ENCODE measurements at regions not wholly inside any gene's neighbourhood (a gene's known extent, or its start where the extent isn't known, plus 50 kb on each side); places are given as distances from the start of the nearest gene placed in this dataset.

GRCh38 chr5:89071101-89071940 is 188.3 kb upstream of the MEF2C start:
- TF ChIP-seq, protein P1, sequence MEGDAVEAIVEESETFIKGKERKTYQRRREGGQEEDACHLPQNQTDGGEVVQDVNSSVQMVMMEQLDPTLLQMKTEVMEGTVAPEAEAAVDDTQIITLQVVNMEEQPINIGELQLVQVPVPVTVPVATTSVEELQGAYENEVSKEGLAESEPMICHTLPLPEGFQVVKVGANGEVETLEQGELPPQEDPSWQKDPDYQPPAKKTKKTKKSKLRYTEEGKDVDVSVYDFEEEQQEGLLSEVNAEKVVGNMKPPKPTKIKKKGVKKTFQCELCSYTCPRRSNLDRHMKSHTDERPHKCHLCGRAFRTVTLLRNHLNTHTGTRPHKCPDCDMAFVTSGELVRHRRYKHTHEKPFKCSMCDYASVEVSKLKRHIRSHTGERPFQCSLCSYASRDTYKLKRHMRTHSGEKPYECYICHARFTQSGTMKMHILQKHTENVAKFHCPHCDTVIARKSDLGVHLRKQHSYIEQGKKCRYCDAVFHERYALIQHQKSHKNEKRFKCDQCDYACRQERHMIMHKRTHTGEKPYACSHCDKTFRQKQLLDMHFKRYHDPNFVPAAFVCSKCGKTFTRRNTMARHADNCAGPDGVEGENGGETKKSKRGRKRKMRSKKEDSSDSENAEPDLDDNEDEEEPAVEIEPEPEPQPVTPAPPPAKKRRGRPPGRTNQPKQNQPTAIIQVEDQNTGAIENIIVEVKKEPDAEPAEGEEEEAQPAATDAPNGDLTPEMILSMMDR (conservative IDR thresholded peaks at IDR 0.05; ENCODE audit: low read depth, low read length) = no peak
- H3K4me3 ChIP-seq (ENCODE audit: low read depth, low read length) = no peak overlapping the region
- DNase-seq (ENCODE audit: low read depth) = no peak

- no peak overlapping the region for H3K4me3 ChIP-seq (ENCODE audit: low read depth, low read length)
- TF ChIP-seq, protein P1 (conservative IDR thresholded peaks at IDR 0.05; ENCODE audit: low read depth, low read length) = no peak
- DNase-seq (ENCODE audit: low read depth) = no peak
Measured at GRCh38 chr5:89069591-89069990, 186.6 kb upstream of the MEF2C start.

GRCh38 chr5:89067362-89067761 is 184.4 kb upstream of the MEF2C start:
- TF ChIP-seq, protein P1 (conservative IDR thresholded peaks at IDR 0.05; ENCODE audit: low read depth, low read length) = no peak
- no peak for DNase-seq (ENCODE audit: low read depth)
- no peak overlapping the region for H3K4me3 ChIP-seq (ENCODE audit: low read depth, low read length)

- TF ChIP-seq, protein P1 (conservative IDR thresholded peaks at IDR 0.05; ENCODE audit: low read depth, low read length) = no peak
- no peak overlapping the region for H3K4me3 ChIP-seq (ENCODE audit: low read depth, low read length)
- no peak for DNase-seq (ENCODE audit: low read depth)
Measured at GRCh38 chr5:89065919-89066318, 182.9 kb upstream of the MEF2C start.

- TF ChIP-seq, protein P1 (conservative IDR thresholded peaks at IDR 0.05; ENCODE audit: low read depth, low read length) = no peak
- H3K4me3 ChIP-seq (ENCODE audit: low read depth, low read length) = no peak overlapping the region
- no peak for DNase-seq (ENCODE audit: low read depth)
Measured at GRCh38 chr5:89064736-89065135, 181.8 kb upstream of the MEF2C start.

DNA sequence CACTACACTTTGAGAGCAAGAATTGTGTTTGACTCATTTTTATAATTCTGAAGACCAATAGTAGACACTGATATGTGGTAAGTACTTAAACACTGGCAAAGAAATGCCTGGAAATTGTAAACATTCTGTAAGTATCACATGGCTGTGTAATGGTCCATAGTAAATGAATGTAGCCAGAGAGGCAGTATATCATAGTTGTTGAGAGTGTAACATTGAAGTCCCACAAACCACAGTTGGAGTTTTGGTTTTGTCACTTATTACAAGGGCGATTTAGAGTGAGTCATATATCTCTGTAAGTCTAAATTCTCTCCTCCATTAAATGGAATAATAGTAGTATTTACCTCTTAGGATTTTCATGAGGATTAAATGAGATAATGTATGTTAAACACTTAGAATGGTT is 181.1 kb upstream of the MEF2C start:
- DNase-seq (ENCODE audit: low read depth) = no peak
- TF ChIP-seq, protein P1 (conservative IDR thresholded peaks at IDR 0.05; ENCODE audit: low read depth, low read length) = no peak

GRCh38 chr5:89060768-89061167 is 177.8 kb upstream of the MEF2C start:
- DNase-seq (ENCODE audit: low read depth) = no peak
- TF ChIP-seq, protein P1 (conservative IDR thresholded peaks at IDR 0.05; ENCODE audit: low read depth, low read length) = no peak
- no peak overlapping the region for H3K4me3 ChIP-seq (ENCODE audit: low read depth, low read length)

More for the DNA sequence above, 181.1 kb upstream of the MEF2C start:
- H3K4me3 ChIP-seq (ENCODE audit: low read depth, low read length) = no peak overlapping the region
